HG03432 (cell line): ENCODE measurements at regions not wholly inside any gene's neighbourhood (a gene's known extent, or its start where the extent isn't known, plus 50 kb on each side); places are given as distances from the start of the nearest gene placed in this dataset.

Experiments used
- ATAC-seq: cut with Tn5 transposase; IDR thresholded peaks from one replicate; pipeline ENCODE4 v1.9.1; 2021; ENCODE audit warnings: mild to moderate bottlenecking, moderate library complexity; ENCODE audit not compliant: unreplicated experiment

- ATAC-seq: no peak
These were observed 851.3 kb downstream of the GRID1 start for GRCh38 chr10:85515316-85515715.

GRCh38 chr10:85524001-85524666, 842.5 kb downstream of the GRID1 start:
- ATAC-seq: no peak

GRCh38 chr10:85527616-85528317, 838.8 kb downstream of the GRID1 start:
- no peak for ATAC-seq

GRCh38 chr10:85528318-85528652, 838.3 kb downstream of the GRID1 start:
- no peak for ATAC-seq

- no peak for ATAC-seq
These were observed 834.9 kb downstream of the GRID1 start for GRCh38 chr10:85531706-85532105.

- ATAC-seq: no peak
These were observed 833.8 kb downstream of the GRID1 start for GRCh38 chr10:85532773-85533172.

GRCh38 chr10:85535926-85536325, 830.7 kb downstream of the GRID1 start:
- no peak for ATAC-seq

GRCh38 chr10:85537561-85537960, 829.0 kb downstream of the GRID1 start:
- ATAC-seq: no peak

GRCh38 chr10:85538601-85539000, 828.0 kb downstream of the GRID1 start:
- ATAC-seq: no peak

GRCh38 chr10:85542152-85542551, 824.4 kb downstream of the GRID1 start:
- ATAC-seq: no peak

GRCh38 chr10:85542936-85543730, 823.5 kb downstream of the GRID1 start:
- no peak for ATAC-seq

- ATAC-seq: no peak
These were observed 821.6 kb downstream of the GRID1 start for GRCh38 chr10:85544956-85545355.

- ATAC-seq: no peak
These were observed 820.7 kb downstream of the GRID1 start for GRCh38 chr10:85545874-85546273.

- peak; percentile 5 for ATAC-seq
These were observed 819.1 kb downstream of the GRID1 start for GRCh38 chr10:85547460-85548023.

GRCh38 chr10:85548034-85548433, 818.6 kb downstream of the GRID1 start:
- peak; percentile 95 for ATAC-seq
